GM18858 (cell line): ENCODE measurements at regions not wholly inside any gene's neighbourhood (a gene's known extent, or its start where the extent isn't known, plus 50 kb on each side); places are given as distances from the start of the nearest gene placed in this dataset.
"Not testable (repeated sequence)": the region's sequence is repeated elsewhere in the genome, so short reads cannot be mapped to it uniquely, and the experiment has no call there.

Experiments
- ATAC-seq: cut with Tn5 transposase; IDR thresholded peaks from one replicate; pipeline ENCODE4 v1.9.1; 2021; ENCODE audit not compliant: unreplicated experiment

DNA sequence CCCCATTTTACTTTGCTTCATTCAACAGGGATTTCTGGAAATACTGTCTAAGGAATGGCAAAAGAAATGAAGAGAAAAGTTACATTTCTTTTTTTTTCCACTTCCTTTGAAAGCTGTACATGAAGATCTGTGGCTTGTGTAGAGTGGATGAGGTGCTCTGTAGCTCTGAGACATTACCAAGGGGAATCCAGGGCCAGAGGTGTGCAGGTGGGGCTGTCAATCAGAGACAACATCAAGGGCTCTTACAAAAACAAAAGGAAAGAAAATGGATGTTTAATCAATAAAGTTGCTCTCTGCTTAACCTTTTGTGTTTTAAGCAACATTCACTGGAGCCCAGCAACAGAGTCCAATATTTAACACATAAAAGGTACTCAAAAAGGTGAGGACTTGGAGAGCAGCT, 391.1 kb downstream of the TMEM38B start:
- ATAC-seq: no peak

DNA sequence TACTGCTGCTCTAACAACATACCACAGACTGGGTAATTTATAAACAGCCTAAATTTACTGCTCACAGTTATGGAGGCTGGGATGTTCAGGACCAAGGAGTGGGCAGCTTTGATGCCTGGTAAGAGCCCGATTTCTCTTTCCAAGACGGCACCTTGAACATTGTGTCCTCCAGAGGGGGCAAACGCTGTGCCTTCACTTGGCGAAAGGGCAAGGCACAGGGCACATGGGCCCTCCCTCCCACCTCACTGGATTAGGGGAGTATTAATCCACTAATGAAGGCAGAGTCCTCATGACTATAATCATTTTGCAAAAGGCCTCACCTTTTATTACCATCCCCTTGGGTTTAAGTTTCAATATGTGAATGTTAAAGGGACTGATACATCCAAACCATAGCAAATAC, 397.7 kb downstream of the TMEM38B start:
- ATAC-seq: no peak

DNA sequence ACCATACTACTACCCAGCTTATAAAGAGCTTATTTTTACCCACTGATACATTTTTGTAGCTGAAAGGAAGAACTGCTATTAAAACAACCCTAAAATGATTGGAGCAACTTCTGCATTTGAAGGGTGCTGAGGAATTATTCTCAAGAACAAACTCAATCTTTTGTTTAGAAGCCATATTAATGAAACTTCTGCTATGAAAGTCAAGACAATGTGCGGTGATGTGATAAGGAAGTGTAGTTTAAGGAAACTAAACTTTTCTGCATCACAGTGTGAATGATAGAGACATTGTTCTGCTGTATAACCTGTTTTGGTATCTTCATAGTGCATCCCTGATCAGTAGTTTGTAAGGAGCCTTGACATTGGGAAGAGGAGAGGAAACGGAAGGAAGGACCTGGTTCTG, 408.5 kb downstream of the TMEM38B start:
- no peak for ATAC-seq

DNA sequence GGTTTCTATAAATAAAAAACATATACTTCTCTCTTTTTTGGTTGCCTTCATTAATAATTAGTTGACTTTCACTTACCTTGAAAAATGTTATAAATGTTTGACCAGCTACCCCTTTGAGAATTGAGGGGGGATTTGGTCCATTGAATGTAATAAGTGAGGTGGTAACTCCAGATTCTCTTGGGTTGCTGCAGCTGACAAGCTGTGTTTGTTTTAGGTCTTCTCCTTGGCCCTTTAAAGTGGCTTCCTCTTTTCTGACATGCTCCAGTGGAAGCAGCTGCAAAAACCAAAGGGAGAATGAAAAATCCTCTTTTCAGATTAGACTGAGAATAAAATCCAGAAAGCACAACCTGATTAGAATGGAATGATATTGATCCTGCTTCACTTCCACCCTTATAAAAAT, 410.5 kb downstream of the TMEM38B start:
- no peak for ATAC-seq

DNA sequence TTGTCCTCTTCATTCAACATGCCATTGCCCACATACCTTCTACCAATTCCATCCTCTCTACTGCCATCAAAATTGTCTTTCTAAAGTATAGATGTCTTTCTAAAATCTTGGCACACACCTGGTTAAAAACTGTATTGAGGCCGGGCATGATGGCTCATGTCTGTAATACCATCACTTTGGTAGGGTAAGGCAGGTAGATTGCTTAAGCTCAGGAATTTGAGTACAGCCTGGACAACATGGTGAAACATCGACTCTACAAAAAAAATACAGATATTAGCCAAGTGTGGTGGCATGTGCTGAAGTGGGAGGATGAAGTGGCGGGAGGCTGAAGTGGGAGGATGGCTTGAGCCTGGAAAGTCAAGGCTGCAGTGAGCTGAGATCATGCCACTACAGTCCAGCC, 412.1 kb downstream of the TMEM38B start:
- no peak for ATAC-seq

DNA sequence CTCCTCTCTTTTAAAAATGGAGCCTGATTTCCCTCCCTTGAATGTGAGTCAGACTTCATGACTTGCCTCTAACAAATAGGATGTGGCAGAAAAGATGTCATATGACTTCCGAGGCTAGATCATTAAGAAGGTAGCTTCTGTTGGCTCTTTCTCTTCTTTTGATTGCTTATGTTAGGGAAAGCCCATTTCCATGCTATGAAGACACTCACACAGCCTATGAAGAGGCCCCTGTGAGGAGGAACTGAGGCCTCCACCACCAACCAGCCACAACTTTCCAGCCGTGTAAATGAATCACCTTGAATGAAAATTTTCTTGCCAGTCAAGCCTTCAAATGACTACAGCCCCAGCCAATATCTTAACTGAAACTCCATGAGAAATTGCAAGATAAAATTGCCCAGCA, 413.4 kb downstream of the TMEM38B start:
- ATAC-seq: no peak

DNA sequence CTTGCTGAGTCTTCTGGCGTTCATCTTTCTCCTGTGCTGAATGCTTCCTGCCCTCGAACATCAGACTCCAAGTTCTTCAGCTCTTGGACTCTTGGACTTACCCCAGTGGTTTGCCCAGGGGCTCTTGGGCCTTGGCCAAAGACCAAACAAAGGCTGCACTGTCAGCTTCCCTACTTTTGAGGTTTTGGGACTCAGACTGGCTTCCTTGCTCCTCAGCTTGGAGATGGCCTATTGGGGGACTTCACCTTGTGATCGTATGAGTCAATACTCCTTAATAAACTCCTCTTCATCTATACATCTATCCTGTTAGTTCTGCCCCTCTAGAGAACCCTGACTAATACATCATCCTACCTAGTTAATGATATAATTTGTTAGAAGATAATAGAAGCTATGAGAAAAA, 415.4 kb downstream of the TMEM38B start:
- not testable (repeated sequence) for ATAC-seq

DNA sequence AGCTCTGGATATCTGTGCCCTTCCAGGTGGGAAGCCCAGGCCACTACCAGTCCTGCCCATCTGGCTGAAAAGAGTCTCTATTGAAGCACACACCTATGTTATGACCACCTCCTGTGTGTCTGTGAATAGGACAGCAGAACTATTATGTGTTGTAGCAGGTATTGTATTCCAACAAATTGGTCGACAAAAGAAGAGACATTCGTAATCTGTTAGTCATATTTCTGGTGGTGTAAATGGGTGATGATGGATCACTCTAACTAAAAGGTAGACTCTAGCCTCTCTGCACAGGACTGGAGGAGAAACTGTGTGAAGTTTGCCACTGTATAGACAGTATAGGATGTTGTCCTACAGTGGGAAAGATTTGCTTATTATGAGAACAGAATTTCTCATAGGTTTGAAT, 416.1 kb downstream of the TMEM38B start:
- ATAC-seq: no peak

DNA sequence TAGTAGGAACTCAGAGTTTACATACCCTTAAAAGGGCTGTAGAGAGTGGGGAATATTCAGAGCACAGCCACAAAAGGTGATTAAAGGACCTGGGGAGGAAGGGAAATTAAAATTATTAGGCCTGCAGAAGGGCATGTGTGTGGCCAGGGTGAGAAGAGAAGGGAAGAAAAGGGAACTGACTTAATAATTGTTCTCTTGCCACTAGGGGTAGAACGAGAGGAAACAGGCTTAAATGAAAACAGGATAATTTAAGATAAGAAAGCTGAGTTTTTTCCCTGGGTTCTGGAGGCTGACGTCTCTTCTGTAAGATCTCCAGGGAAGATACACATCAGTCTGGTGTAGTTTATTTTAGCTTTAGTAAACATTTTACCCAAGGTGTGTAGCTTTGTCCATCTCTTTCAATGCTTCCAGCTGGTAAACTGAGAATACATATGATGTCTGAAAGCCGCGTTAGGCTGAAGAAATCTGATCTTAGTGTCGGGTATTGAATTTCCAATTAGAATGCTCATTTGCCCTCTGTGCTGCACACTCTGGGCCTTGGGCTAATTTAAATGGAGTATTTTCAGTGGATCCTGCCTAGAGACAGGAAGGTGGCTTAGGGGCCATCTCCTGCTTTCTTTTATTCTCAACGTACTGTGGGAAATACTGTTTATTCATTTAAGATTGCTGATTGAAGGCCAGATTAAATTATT, 416.8 kb downstream of the TMEM38B start:
- no peak for ATAC-seq

DNA sequence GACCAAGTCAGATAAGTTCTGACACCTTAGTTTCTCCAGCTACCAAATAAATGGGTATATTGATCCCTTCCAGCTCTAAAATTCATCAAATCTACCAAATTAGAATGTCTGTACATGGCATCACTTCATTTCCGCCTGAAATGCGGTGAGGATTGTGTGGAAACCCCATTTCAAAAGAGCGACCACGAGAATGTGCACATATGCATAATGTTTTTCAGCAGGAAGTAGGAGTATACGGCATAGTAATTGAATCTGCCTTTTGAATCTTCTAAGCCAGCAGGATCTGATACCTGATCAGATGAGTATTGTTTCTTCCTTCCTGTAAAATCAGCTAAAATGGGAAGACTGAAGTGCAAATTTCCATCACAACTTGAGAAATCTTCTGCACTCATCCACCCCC, 418.6 kb downstream of the TMEM38B start:
- no peak for ATAC-seq

DNA sequence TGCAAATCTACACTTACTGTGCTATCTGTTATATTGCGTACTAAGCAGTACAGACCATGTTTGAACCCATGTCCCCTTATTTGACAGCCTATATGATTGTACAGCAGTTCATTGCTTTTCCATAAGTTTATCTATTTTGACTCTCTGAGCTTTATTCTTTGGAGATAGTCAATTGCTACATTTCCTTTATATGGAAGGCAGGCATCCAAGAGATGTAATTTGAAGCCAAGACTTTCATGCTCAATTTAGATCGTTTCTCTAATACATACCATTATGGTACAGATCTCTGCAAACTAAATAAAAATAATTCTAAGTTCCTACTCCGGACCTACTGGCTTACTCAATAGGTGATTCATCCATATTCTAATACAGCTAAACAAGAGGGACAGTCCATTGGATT, 424.8 kb downstream of the TMEM38B start:
- ATAC-seq: no peak

DNA sequence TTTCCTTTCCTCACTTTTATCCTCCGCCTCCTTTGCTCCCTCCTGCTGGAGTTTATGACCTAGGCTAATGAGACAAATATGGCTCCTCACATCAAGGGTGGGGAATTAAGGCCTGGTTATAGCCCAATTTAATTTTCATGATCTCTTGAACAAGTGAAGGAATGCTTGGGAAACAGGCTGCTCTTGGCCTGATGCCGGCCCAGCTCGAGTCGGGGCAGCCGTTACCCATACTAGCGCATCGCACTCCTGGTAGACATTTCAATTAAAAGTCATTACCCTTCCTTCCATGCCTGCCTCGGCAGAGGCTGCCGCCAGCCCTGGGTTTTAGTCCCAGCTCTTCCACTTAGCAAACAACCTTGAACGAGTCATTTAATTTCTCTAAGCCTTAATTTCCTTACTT, 425.7 kb downstream of the TMEM38B start:
- no peak for ATAC-seq

DNA sequence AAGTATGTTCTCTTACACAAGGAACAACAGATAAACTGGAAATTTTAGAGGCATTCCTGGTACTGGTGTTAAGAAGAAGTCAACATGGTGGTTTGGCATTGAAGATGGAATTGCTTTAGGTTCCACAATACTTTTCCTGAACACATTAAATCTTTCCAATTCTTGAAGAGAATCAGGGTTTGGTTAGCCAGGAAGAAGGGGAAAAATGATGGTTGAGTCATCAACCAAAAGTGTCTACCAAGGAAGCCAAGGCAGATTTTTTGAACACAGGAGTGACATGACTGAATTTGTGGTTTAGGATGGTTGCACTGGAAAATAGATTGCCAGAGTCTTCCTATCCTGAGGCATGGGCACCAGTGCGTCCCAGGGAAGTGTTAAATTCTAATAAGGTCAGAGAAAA, 433.4 kb downstream of the TMEM38B start:
- no peak for ATAC-seq

DNA sequence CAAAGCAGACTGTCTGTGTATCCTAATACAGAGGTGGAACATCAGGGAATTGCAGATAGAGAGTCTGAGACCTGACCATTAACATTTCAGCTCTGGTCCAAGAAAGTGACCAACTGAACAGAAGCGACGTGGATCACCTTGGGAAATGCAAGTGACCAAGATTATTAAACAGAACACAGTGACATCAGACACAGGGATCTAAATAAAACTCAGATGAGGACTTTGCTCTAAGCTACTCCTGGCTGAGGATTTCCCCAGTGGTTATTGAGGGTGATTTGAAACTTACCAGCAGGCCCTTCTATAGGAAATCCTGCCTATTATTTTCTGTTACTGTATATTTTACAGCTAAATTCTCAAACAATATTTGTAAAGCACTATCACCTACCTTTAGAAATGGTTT, 436.0 kb downstream of the TMEM38B start:
- no peak for ATAC-seq

DNA sequence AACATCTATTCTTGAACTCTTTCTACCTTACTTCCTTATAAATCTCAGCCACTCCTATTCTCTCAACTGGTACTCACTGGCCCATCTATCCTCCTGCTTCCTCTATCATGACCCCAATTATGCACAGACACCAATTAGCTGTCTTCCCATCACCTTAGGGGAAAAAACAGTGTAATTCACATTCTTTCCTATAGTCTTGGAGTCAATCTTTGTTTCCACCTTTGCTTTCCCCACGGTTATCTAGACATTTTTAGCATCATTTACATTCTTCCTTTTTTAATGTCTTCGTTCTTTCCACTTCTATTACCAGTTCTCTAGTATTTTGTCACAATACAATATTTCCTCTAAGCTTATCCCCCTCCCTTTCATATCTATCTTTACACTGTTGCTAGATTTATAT, 449.4 kb downstream of the TMEM38B start:
- no peak for ATAC-seq

DNA sequence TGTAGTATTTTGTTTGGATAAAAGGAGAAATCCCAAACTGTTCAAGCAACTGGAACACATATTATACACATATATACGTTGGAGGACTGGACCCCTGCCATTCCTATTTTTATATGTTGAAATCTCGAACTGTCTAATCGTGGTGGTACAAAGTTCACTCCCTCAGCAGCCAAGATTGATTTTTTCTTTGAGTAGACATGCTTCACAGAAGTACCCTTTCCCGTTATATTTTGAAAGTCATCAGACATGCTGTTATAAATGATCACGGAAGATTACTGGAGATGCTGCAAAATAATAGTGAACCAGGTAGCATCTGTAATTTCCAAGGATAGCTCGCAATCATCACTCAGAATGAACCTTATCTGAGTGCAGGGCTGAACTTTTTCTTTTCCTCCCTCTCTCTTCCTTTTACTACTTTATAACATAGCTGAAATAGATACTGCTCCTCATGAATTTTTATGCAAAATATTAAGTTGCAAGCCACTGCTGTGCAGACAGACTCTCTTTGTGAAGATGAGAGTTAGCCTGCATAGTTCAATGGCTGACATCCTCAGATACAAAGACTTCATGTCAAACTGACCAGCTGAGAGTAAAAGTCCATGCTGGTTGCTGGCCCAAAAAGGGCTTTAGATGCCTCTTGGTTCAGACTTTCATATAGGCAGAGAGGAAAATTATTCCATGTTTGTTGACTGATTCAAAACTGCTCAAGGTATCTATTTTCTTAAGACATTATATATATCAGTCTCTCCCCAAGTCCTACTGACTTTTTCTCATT, 451.9 kb downstream of the TMEM38B start:
- no peak for ATAC-seq

DNA sequence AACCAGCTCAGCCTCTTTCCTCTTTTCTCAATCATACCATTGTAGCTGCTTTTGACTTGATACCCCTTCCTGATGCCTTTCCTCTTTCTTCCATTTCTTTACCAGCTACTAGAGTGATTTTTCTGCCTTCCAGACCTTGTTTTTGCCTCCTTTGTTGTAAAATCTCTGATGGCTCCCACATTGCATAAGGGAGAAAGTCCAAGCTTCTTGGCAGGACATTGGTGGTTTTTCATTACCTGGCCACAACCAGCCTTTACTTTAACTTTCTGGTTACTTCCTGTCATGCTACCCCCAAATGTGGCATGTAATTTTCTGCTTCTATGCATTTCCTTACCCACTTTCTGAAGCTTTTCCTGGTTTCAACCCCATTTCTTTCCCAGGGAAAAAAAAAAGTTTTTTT, 452.5 kb downstream of the TMEM38B start:
- no peak for ATAC-seq

DNA sequence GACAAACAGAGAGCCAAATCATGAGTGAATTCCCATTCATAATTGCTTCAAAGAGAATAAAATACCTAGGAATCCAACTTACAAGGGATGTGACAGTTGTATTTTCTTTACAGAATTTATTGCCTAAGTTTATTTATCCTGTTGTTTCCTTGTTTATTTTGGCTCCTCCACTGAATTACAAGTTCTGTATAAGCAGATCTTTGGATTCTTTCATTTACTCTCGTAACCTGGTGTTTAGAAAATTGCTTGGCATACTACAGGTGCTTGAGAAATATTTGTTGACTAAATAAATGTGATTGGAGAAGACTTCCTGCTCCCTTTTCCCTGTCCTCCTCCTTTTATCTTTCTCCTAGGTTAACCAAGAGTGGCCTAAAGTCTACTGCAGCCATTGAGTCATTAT, 455.6 kb downstream of the TMEM38B start:
- ATAC-seq: no peak

DNA sequence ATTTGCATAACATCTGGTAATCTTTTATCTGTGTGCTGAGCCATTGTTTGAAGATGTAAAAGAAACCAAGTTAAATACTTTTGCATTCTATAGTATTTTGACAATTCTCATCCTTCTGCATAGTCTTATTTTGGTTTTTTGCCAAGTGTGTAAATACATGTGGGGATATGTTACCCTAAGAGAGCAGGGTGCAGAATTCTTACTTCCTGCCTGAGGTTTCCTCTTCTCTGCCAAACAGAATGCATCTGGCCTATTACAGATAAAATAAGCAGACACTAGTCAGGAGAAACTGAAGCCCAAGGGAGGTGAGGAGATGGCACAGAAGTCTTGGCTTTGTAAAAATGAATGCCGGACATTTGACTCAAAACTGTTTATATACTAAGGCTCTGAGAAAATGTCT, 462.1 kb downstream of the TMEM38B start:
- ATAC-seq: no peak

DNA sequence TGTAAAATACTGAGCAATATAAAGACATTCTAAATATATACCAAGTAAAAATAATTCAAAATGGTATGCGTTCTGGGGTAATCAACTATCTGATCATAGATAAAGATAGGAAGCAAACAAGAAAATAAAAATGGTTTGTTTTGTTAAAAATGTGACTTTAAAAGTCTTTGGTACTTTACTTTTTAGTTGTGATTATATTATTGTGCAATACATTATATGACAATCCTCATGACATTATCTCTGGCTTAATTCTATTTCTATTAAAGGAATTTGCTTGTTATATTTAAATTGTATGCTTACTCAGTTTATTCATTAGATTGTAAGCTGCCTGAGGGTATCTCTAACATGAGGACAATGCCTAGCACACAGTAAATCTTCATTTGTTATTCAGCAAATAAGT, 477.9 kb downstream of the TMEM38B start:
- ATAC-seq: no peak

DNA sequence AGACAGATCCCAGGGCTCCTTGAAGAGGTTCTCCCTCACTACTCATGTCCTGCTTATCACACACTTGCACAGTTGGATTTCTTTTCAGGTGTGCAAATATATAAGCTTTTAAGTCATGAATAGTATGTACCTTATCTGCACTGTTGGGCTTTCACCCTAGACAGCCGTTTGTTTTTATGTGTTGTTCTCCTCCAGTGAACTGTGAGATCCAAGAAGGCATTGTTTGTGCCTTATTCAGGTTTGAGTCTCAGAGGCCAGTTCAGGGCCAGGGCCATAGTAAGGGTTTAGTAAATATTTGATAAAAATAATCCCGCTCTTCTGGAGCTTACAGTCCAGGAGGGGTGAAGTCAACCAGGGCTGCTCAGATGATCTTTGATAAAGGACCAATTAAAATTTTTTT, 480.0 kb downstream of the TMEM38B start:
- ATAC-seq: no peak

DNA sequence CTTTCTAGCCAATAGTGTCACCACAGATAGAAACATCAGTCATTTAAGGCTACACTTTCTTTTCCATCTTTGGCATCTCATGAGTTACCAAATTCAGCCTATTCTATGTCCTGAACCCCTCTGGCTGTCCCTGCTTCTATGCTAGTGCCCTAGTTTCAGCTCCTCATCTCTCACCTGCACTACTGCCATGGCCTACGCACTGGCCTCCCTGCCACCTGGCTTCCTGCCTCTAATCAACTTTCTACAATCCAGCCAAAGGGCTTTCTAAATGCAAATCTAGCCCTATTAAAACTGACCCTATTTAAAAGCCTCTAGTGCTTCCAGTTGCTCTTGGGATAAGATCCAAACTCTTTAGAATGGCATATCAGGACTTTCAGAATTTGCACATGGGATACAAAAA, 482.9 kb downstream of the TMEM38B start:
- ATAC-seq: no peak

DNA sequence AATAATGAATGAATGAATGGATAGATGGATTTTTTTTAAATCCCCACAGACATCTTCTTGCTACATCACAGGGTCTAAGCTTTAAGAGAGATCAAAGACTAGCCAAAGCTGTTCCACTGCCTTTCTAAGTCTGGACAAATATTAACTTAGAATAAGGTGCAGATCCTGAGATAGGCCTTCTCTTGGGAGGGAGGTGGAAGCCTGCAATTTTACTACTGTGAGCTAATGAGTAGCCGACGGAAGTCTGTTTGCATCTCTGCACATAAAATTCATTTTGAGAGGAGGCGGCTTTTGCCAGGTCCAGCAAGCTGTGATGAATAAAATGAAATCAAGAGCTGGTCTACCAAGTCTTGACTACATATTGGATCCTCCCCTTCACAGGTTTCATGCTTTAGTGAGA, 484.9 kb downstream of the TMEM38B start:
- ATAC-seq: no peak
